ENCODE measurements at regions not wholly inside any gene's neighbourhood (a gene's known extent, or its start where the extent isn't known, plus 50 kb on each side); places are given as distances from the start of the nearest gene placed in this dataset.
"Not testable (repeated sequence)": the region's sequence is repeated elsewhere in the genome, so short reads cannot be mapped to it uniquely, and the experiment has no call there.

GRCh38 chr4:170441146-170441545 is 351.4 kb upstream of the AADAT start:
- not testable (repeated sequence) for TF ChIP-seq CTCF (conservative IDR thresholded peaks at IDR 0.05 in 1 of 2, IDR thresholded peaks at IDR 0.05 in 1 of 2; ENCODE audit: extremely low read depth in 1 of 2, insufficient read depth in 1 of 2, low read depth in 1 of 2, low read length in 2 of 2); EZH2 (IDR thresholded peaks at IDR 0.05; ENCODE audit: borderline replicate concordance, low read length)

All from mammary epithelial cell (primary cell).